ENCODE measurements at regions not wholly inside any gene's neighbourhood (a gene's known extent, or its start where the extent isn't known, plus 50 kb on each side); places are given as distances from the start of the nearest gene placed in this dataset.

GRCh38 chr22:48096851-48097665, 1334.6 kb downstream of the TBC1D22A start:
- Histone ChIP-seq H3K27ac (no peak overlapping the region), H3K4me3 (no peak overlapping the region)
- peak; percentile 53 for DNase-seq (ENCODE audit: low spot score)
- no peak for TF ChIP-seq CTCF (IDR thresholded peaks at IDR 0.05)

- no peak for TF ChIP-seq CTCF (IDR thresholded peaks at IDR 0.05)
- Histone ChIP-seq H3K27ac (no peak overlapping the region), H3K4me3 (no peak overlapping the region)
- DNase-seq (ENCODE audit: low spot score): no peak
Measured at GRCh38 chr22:48096411-48096810, 1334.0 kb downstream of the TBC1D22A start.

GRCh38 chr22:48093981-48094380, 1331.5 kb downstream of the TBC1D22A start:
- H3K27ac ChIP-seq: no peak overlapping the region
- no peak for TF ChIP-seq CTCF (IDR thresholded peaks at IDR 0.05)
- no peak overlapping the region for H3K4me3 ChIP-seq
- peak; percentile 11 for DNase-seq (ENCODE audit: low spot score)

- DNase-seq (ENCODE audit: low spot score): no peak
- no peak for TF ChIP-seq CTCF (IDR thresholded peaks at IDR 0.05)
- H3K4me3 ChIP-seq: no peak overlapping the region
- no peak overlapping the region for H3K27ac ChIP-seq
Measured at GRCh38 chr22:48092866-48093265, 1330.4 kb downstream of the TBC1D22A start.

- no peak for TF ChIP-seq CTCF (IDR thresholded peaks at IDR 0.05)
- DNase-seq (ENCODE audit: low spot score): peak; percentile 14
- Histone ChIP-seq H3K27ac (no peak overlapping the region), H3K4me3 (no peak overlapping the region)
Measured at GRCh38 chr22:48091656-48092223, 1329.3 kb downstream of the TBC1D22A start.

- Histone ChIP-seq H3K4me3 (no peak overlapping the region), H3K27ac (no peak overlapping the region)
- TF ChIP-seq CTCF (IDR thresholded peaks at IDR 0.05): no peak
- no peak for DNase-seq (ENCODE audit: low spot score)
Measured at GRCh38 chr22:48091060-48091650, 1328.7 kb downstream of the TBC1D22A start.

- H3K27ac ChIP-seq: no peak overlapping the region
- DNase-seq (ENCODE audit: low spot score): no peak
- H3K4me3 ChIP-seq: peak overlapping the region; percentile 31
- no peak for TF ChIP-seq CTCF (IDR thresholded peaks at IDR 0.05)
Measured at GRCh38 chr22:48090332-48090672, 1327.9 kb downstream of the TBC1D22A start.
